CD14-positive monocyte (primary cell): ENCODE measurements at regions not wholly inside any gene's neighbourhood (a gene's known extent, or its start where the extent isn't known, plus 50 kb on each side); places are given as distances from the start of the nearest gene placed in this dataset.

Experiments
- DNase-seq, 3 donors: peaks; one replicate each; pipeline ENCODE4 v3.0.0-alpha.2; 2011 to 2022
- H2AFZ ChIP-seq: 2 replicates; pipeline ENCODE4 v1.6.0; 2012; ENCODE audit warnings: mild to moderate bottlenecking, low read depth, low read length, inconsistent platforms; ENCODE audit not compliant: insufficient read depth, poor library complexity, severe bottlenecking
- H3K27ac ChIP-seq, 2 donors: 1 replicate in 1 of 2; 2 replicates in 1 of 2; pipeline ENCODE4 v1.5.1; 2012 to 2013; ENCODE audit warnings: low read length in 2 of 2, control low read depth in 1 of 2, inconsistent platforms in 1 of 2, low read depth in 1 of 2, mild to moderate bottlenecking in 1 of 2
- H3K27me3 ChIP-seq, 2 donors: one replicate each; pipeline versions ENCODE4 v1.6.0 to v1.6.1; 2011 to 2013; ENCODE audit warnings: low read length in 2 of 2; ENCODE audit not compliant: control insufficient read depth in 2 of 2, insufficient read depth in 2 of 2
- H3K36me3 ChIP-seq, 2 donors: replicated peaks in 1 of 2; 1 replicate in 1 of 2; 2 replicates in 1 of 2; pipeline versions ENCODE4 v1.5.1 to v1.6.1; 2012 to 2013; ENCODE audit warnings: low read length in 2 of 2, control low read depth in 1 of 2, inconsistent platforms in 1 of 2, mild to moderate bottlenecking in 1 of 2; ENCODE audit not compliant: insufficient read depth in 2 of 2, control insufficient read depth in 1 of 2
- H3K4me1 ChIP-seq, 2 donors: 1 replicate in 1 of 2; 2 replicates in 1 of 2; pipeline versions ENCODE4 v1.5.1 to v1.6.1; 2012 to 2013; ENCODE audit warnings: low read length in 2 of 2, control low read depth in 1 of 2, inconsistent platforms in 1 of 2, mild to moderate bottlenecking in 1 of 2, moderate library complexity in 1 of 2; ENCODE audit not compliant: insufficient read depth in 2 of 2, control insufficient read depth in 1 of 2
- H3K4me2 ChIP-seq: replicated peaks from 2 replicates; pipeline ENCODE3; 2012; ENCODE audit warnings: low read length, moderate library complexity, mild to moderate bottlenecking; ENCODE audit not compliant: poor library complexity, severe bottlenecking; ENCODE audit errors: extremely low read depth
- H3K4me3 ChIP-seq, 3 experiments: fragments of 200-600 bp in 1 of 3; sonication (generic) in 1 of 3; replicated peaks in 1 of 3; 1 replicate in 2 of 3; 2 replicates in 1 of 3; pipeline ENCODE4 v1.5.1; 2011 to 2013; ENCODE audit warnings: low read length in 3 of 3, mild to moderate bottlenecking in 3 of 3, control low read depth in 2 of 3, low read depth in 2 of 3, inconsistent platforms in 1 of 3, moderate library complexity in 1 of 3
- H3K79me2 ChIP-seq: 2 replicates; pipeline ENCODE4 v1.6.0; 2012; ENCODE audit warnings: mild to moderate bottlenecking, control low read depth, inconsistent platforms, low read length, moderate library complexity; ENCODE audit not compliant: insufficient read depth
- H3K9ac ChIP-seq: 2 replicates; pipeline ENCODE4 v1.6.0; 2017; ENCODE audit warnings: low read length, mild to moderate bottlenecking; ENCODE audit not compliant: insufficient read depth, poor library complexity, severe bottlenecking
- H3K9me3 ChIP-seq, 2 donors: replicated peaks in 1 of 2; 1 replicate in 1 of 2; 2 replicates in 1 of 2; pipeline versions ENCODE4 v1.5.1 to v1.6.1; 2012 to 2013; ENCODE audit warnings: low read length in 2 of 2, control low read depth in 1 of 2; ENCODE audit not compliant: control insufficient read depth in 1 of 2, insufficient read depth in 1 of 2
- H4K20me1 ChIP-seq: 2 replicates; pipeline ENCODE4 v1.6.0; 2012; ENCODE audit warnings: mild to moderate bottlenecking, low read length, control low read depth, moderate library complexity; ENCODE audit not compliant: insufficient read depth
- H3K27ac Mint-ChIP-seq, 7 donors: one replicate each; pipeline ENCODE4 v1.8.0; 2020; ENCODE audit warnings: mild to moderate bottlenecking in 7 of 7, mixed read lengths in 7 of 7, moderate library complexity in 6 of 7, inconsistent platforms in 2 of 7
- H3K27me3 Mint-ChIP-seq, 3 donors: one replicate each; pipeline ENCODE4 v1.8.0; 2021 to 2022; ENCODE audit warnings: low read depth in 3 of 3, mild to moderate bottlenecking in 3 of 3, mixed read lengths in 3 of 3, moderate library complexity in 3 of 3, inconsistent platforms in 1 of 3
- H3K36me3 Mint-ChIP-seq, 2 donors: one replicate each; pipeline ENCODE4 v1.8.0; 2020; ENCODE audit warnings: mixed read lengths in 2 of 2, inconsistent platforms in 1 of 2, mild to moderate bottlenecking in 1 of 2
- H3K4me1 Mint-ChIP-seq: one replicate; pipeline ENCODE4 v1.8.0; 2020; ENCODE audit warnings: mild to moderate bottlenecking, mixed read lengths
- H3K4me3 Mint-ChIP-seq, 2 donors: one replicate each; pipeline ENCODE4 v1.8.0; 2020; ENCODE audit warnings: mild to moderate bottlenecking in 2 of 2, mixed read lengths in 2 of 2, moderate library complexity in 1 of 2
- H3K9me3 Mint-ChIP-seq, 7 donors: one replicate each; pipeline ENCODE4 v1.8.0; 2020 to 2022; ENCODE audit warnings: mixed read lengths in 7 of 7, mild to moderate bottlenecking in 6 of 7, moderate library complexity in 6 of 7, inconsistent platforms in 2 of 7
- CTCF ChIP-seq: fragments of 200-600 bp; IDR thresholded peaks from one replicate; pipeline ENCODE4 v1.8.0; 2022; ENCODE audit warnings: antibody characterized with exemption, mild to moderate bottlenecking
- WGBS: methylation state at CpG from one replicate; pipeline ENCODE4 v1.1.5; 2013; ENCODE audit warnings: missing lambda C conversion rate; ENCODE audit not compliant: insufficient coverage; 5-methylcytosine and 5-hydroxymethylcytosine counted together
- intact Hi-C, 2 donors: fragments of 100-400 bp; cut with micrococcal nuclease; formaldehyde crosslinking; loops; one replicate each; pipeline versions ENCODE4 v1.15.0 to v1.15.1; 2023

- WGBS, result 89% methylated on average over 9 of the region's 12 CpGs
- Histone ChIP-seq H3K4me3 (no peak overlapping the region), H3K36me3 (no peaks in the 10 kb centered on the region), H3K9ac (no peak overlapping the region), H3K79me2 (no peaks in the 10 kb centered on the region), H3K27ac (no peak overlapping the region), H4K20me1 (no peaks in the 10 kb centered on the region), H3K4me1 (no peaks in the 10 kb centered on the region), H3K4me2 (no peak overlapping the region), H2AFZ (no peak overlapping the region), H3K27me3 (no peaks in the 10 kb centered on the region), H3K9me3 (no peaks in the 10 kb centered on the region)
- Mint-ChIP-seq H3K4me1 (no peaks in the 10 kb centered on the region), H3K27me3 (peaks cover 0 to 6% (median 3%) of the 10 kb centered on the region in 3 donors), H3K9me3 (peaks cover 0 to 2% (median 0%) of the 10 kb centered on the region in 7 donors), H3K4me3 (no peak overlapping the region), H3K27ac (no peak overlapping the region), H3K36me3 (no peaks in the 10 kb centered on the region)
- intact Hi-C loops, result no loop called here
- TF ChIP-seq CTCF, result no peak
- no peak for DNase-seq
Measured at GRCh38 chr10:130784326-130784725, 527.2 kb downstream of the TCERG1L start.

GRCh38 chr10:130786365-130786966, 525.1 kb downstream of the TCERG1L start:
- Mint-ChIP-seq H3K36me3 (no peaks in the 10 kb centered on the region), H3K9me3 (peaks cover 0 to 2% (median 0%) of the 10 kb centered on the region in 7 donors), H3K27ac (no peak overlapping the region), H3K4me3 (no peak overlapping the region), H3K4me1 (no peaks in the 10 kb centered on the region), H3K27me3 (peaks cover 0 to 6% (median 2%) of the 10 kb centered on the region in 3 donors)
- no peak overlapping the region for H3K27ac ChIP-seq
- no peak overlapping the region for H3K9ac ChIP-seq
- no peak overlapping the region for H3K4me2 ChIP-seq
- intact Hi-C loops, result no loop called here
- peaks cover 8 to 12% of the 10 kb centered on the region in 2 donors for H3K9me3 ChIP-seq
- no peaks in the 10 kb centered on the region for H4K20me1 ChIP-seq
- no peak overlapping the region for H3K4me3 ChIP-seq
- H3K79me2 ChIP-seq, result no peaks in the 10 kb centered on the region
- no peak for DNase-seq
- no peak for TF ChIP-seq CTCF
- H3K4me1 ChIP-seq, result no peaks in the 10 kb centered on the region
- no peak overlapping the region for H2AFZ ChIP-seq
- no peaks in the 10 kb centered on the region for H3K36me3 ChIP-seq
- 94% methylated on average over 17 of the region's 20 CpGs for WGBS
- H3K27me3 ChIP-seq, result no peaks in the 10 kb centered on the region
